ENCODE measurements at regions not wholly inside any gene's neighbourhood (a gene's known extent, or its start where the extent isn't known, plus 50 kb on each side); places are given as distances from the start of the nearest gene placed in this dataset.

GRCh38 chr9:120289990-120290975 lies 289.7 kb downstream of the CDK5RAP2 start:
- DNase-seq = no peak

DNA sequence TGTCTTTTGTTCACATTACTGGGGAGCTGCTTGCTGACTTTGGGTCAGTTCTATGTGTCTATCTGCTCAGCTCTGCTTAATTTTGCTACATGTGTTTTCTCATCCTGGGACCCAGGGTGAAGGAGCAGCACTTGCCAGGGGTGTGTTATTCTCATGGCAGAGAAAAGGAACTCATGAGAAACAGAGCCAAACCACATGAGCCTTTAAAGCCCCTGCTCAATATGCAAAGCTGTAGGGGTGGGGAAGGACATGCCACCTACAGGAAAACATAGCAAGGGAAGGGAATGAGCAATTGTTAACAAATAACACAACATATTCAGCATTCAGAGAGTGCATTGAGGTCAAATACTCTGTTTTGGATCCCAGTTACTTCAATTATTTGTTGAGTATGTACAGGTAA lies 290.9 kb downstream of the CDK5RAP2 start:
- DNase-seq = no peak

GRCh38 chr9:120286530-120286929 lies 293.4 kb downstream of the CDK5RAP2 start:
- no peak for DNase-seq

DNA sequence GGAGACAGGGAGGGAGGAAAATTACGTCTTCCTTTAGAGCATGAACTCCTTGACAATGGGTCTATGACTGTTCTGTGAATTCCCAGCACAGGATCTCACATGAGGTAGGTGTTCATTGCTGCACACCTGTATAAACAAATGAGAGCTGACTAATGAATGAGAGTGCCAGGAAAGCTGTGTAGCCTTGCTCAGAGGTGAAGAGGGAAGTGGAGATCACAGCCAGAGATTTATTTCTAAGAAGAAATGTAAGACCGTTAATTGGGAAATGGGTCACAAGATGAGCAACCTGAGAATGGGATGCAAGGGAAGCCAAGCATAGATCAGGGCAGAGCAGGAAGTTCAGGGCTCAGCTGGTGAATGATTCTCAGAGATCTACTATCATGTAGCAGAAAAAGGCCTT lies 295.1 kb downstream of the CDK5RAP2 start:
- DNase-seq = no peak

GRCh38 chr9:120281665-120282064 lies 298.3 kb downstream of the CDK5RAP2 start:
- no peak for DNase-seq

DNA sequence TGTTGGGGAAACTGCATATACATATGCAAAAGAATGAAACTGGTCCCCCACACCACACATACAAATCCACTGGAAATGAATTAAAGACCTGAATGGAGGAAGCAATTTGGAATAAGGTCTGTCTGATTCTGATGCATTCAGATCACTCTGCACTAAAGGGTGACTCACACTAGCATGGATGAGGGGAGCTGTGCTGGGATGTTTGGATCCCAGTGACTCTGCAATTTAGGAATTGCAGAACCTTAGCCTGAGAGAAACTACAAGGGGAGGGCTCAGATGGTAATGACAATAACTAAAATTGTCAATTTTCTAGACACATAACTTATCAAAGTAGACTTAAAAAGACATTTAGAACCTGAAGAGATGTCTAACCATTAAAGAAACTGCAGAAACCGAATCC lies 312.0 kb downstream of the CDK5RAP2 start:
- DNase-seq = no peak

DNA sequence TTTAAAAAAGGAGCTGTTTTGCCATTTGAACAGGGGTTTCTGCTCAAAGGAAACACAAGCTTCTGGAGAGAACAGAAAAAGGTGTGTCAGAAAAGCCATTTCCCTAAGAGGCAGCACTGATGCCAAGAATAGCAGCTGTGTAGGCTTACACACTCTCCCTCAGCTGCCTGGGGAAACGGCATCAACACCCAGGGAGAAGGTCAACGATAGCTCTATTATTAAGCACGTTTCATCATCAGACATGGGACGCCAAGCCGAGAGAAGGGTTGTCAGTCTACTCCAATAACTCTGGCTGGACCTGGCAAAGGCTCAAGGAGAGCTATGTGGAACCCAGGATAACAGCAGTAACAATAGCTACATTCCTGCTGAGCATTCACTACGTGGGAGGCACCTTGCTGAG lies 314.2 kb downstream of the CDK5RAP2 start:
- DNase-seq = peak; percentile 9

DNA sequence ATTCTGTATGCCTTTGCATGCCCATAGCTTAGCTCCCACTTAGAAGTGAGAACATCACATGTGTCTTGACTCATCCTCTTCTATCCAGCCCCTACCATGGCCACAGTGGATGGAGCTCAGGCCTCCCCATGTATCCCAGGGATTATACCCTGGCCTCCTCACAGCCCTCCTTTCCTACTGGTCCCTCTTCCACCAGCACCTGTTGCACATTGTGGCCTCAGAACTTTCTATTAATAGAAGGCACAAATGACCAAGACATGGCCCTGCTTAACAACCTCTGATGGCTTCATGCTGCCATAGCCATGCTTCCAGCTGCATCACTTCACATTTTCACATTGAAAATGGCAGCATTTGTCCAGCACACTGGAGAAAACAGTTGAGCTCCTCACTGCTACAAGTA lies 315.4 kb downstream of the CDK5RAP2 start:
- DNase-seq = no peak

- no peak for DNase-seq
Observed at GRCh38 chr9:120263836-120264235, 316.1 kb downstream of the CDK5RAP2 start.

DNA sequence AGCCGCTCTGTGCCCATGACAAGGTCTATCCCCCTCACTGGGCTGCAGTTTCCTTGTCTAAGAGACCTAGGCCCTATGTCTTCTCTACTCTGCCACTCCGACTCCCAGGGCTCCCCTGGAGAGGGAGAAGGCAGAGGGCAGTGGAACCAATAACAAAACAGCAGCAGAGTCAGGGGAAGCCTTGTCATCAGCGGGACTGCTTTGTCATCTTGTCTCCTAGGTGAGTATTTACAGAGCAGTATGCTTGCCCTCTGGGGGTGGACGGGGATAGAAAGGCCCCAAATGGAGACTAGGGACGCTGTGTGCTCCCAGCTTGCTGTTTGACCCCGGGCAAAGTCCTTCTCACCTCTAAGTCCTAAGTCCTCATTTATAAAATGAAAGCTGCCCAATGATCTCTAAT lies 318.5 kb downstream of the CDK5RAP2 start:
- no peak for DNase-seq

GRCh38 chr9:120259100-120259499 lies 320.9 kb downstream of the CDK5RAP2 start:
- no peak for DNase-seq

GRCh38 chr9:120258096-120258495 lies 321.9 kb downstream of the CDK5RAP2 start:
- DNase-seq = no peak

DNA sequence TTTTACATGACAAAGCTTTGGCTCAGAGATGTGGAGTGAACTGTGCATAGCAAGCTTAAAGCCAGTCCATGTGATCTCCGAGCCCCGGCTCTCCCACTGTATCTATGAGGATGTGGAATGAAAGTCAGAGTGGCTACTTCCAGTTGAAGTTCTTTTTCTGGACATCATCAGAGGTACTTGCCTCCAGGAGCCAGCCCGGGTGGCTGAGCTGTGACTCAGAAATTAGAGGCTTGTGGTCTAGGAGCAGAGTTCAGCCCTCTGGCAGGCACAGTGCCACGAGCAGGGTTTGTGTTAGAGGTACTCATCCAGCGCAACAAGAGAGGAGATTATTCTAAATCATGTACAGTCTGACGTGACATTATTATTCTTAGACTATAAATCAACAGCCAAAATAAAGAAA lies 322.5 kb downstream of the CDK5RAP2 start:
- no peak for DNase-seq

GRCh38 chr9:120256146-120256545 lies 323.8 kb downstream of the CDK5RAP2 start:
- DNase-seq = no peak

DNA sequence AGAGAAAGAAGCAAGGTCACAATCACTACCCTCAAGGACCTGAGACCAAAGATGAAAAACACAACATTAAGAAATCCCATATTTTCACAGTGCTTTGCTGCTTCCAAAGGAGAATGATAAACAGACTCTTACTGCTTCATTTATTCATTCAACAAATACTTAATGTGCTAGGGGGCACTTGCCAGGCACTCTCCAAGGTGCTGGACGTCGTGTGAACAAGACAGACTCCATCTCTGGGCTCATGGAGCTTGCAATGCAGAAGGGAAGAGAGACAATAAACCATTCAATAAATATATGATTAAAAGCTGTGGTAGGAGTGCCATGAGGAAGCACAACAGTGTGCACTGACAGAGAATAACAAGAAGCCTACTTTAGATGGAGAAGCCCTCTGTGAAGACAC lies 327.7 kb downstream of the CDK5RAP2 start:
- DNase-seq = no peak

DNA sequence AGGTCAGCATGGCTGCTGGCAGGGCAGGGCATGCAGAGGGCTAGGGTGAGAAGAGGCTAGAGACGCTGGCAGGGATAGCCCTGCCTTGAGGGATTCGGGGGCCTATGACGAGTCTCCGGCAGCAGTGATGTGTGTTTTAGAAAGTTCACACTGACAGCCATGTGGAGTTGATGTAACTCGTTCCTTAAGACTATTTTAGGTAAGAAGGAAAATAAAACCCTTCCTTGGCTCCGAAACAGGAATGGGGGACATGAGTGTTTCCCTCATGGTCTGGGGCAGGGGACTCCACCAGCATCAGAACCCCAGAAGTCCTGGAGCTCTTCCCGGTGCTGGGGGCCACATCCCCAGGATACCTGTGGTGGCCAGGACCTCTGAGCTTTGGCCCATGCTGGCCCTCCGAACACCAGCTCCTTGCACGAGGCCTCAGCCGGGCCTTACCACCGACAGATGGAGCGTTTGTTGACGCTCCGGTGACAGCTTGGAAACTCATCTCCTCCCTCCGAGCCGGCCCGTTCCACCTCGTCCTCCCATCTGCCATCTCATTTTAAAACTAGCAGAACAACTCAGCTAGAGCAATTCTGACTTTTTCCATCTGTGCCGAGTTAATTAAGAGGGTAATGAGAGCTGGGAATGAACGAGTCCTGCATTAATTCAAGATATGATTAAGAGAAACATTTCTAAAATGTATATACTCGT lies 337.7 kb downstream of the CDK5RAP2 start:
- peak; percentile 97 for DNase-seq

GRCh38 chr9:120236596-120236995 lies 343.4 kb downstream of the CDK5RAP2 start:
- peak; percentile 19 for DNase-seq

- DNase-seq = peak; percentile 71
Observed at GRCh38 chr9:120235081-120235480, 344.9 kb downstream of the CDK5RAP2 start.

GRCh38 chr9:120230227-120230626 lies 349.7 kb downstream of the CDK5RAP2 start:
- DNase-seq = no peak

GRCh38 chr9:120221844-120222243 lies 358.1 kb downstream of the CDK5RAP2 start:
- no peak for DNase-seq

DNA sequence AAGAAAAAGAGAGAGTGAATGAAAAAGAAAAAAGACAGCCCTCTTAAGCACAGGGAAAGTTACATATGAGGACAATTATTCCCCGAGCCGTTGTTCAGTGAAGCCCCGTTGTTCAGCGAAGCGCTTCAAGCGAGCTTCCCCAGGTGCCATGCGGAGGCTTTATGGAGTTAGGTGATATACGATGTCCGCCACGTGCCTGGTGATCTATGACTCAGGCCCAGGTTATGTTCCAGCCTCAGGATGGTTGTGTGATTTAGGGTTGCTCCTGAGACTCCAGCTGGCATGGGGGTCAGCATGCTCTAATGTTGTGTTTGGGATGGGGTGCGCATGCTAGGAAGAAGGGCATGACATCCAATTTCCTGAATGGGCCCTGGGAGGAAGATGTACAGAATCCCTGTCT lies 365.6 kb downstream of the CDK5RAP2 start:
- no peak for DNase-seq

- DNase-seq = no peak
Observed at GRCh38 chr9:120212853-120213200, 367.1 kb downstream of the CDK5RAP2 start.

DNA sequence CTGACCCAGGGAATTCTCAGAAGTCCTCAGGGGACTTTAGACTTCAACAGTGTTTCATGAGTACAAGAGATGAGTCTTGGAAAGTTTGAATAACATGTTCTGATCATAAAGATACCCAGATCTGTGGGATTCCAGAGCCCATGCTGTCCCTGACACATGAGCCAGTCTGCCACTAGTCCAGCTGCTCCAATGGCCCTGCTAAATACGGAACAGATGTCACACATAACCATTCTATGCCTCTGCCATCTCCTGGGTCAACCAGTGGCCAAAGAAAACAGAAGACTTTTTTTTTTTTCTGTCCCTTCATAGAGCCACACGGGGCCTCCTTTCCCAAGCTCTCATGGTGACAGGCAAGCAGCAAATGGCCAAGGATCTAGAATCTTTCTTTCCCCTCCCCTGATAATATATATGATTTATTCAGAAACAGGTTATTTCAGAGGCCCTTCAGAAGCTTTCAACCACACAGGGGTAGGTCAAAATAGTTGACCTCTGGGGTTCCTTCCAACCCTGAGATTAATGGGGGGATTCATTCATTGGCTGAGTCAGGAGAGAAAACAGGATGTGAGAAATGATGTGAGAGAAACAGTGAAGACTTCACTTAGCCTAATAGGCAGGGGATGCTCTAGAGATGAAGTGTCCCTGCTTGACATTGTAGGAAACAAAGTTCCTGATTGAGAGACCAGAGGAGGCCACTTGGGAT lies 367.7 kb downstream of the CDK5RAP2 start:
- no peak for DNase-seq

- no peak for DNase-seq
Observed at GRCh38 chr9:120210274-120210673, 369.7 kb downstream of the CDK5RAP2 start.

Measured in NCI-H1694 (cell line).